ENCODE measurements at regions not wholly inside any gene's neighbourhood (a gene's known extent, or its start where the extent isn't known, plus 50 kb on each side); places are given as distances from the start of the nearest gene placed in this dataset.

DNA sequence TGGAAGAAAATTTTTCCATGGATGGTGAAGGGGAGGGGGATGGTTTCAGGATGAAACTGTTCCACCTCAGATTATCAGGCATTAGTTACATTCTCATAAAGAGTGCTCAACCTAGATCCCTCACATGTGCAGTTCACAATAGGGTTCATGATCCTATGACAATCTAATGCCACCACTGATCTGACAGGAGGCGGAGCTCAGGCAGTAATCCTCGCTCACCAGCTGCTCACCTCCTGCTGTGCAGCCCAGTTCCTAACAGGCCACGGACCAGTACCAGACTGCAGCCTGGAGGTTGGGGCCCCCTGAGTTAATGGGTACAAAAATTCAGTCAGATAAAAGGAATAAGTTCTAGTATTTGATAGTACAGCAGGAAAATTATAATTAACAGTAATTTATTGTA, 337.2 kb downstream of the NPR3 start:
- Histone ChIP-seq H3K4me1 (ENCODE audit: control insufficient read depth, insufficient read depth, low read length) (no peaks in the 10 kb centered on the region), H3K9me3 (ENCODE audit: control insufficient read depth, low read length) (no peaks in the 10 kb centered on the region), H3K36me3 (ENCODE audit: control insufficient read depth, insufficient read depth, low read length) (no peaks in the 10 kb centered on the region), H3K27me3 (ENCODE audit: control insufficient read depth, insufficient read depth, low read length) (no peaks in the 10 kb centered on the region), H3K9ac (ENCODE audit: low read length) (no peak overlapping the region), H3K4me3 (ENCODE audit: low read length) (no peak overlapping the region)

DNA sequence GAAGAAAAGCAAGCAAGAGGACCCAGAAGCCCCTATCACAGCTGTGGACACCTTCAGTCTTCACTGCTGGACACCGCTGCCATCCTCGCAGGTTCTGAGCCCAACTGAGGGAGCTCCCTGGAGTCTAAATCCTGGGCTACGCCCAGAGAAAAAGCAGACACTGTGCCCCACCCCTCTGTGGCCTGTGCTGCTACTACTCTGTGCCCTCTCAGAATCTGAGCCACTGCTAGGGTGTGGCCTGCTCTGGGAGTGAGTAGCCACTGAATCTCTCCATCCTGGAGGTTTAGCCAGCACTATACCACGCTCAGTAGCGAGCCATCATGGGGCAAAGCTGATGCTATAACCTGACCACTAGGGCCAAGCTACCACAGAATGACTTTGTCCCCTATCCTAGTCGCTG, 338.2 kb downstream of the NPR3 start:
- H3K9me3 ChIP-seq (ENCODE audit: control insufficient read depth, low read length): no peaks in the 10 kb centered on the region
- no peaks in the 10 kb centered on the region for H3K36me3 ChIP-seq (ENCODE audit: control insufficient read depth, insufficient read depth, low read length)
- no peaks in the 10 kb centered on the region for H3K4me1 ChIP-seq (ENCODE audit: control insufficient read depth, insufficient read depth, low read length)
- no peak overlapping the region for H3K4me3 ChIP-seq (ENCODE audit: low read length)
- H3K27me3 ChIP-seq (ENCODE audit: control insufficient read depth, insufficient read depth, low read length): no peaks in the 10 kb centered on the region
- no peak overlapping the region for H3K9ac ChIP-seq (ENCODE audit: low read length)

DNA sequence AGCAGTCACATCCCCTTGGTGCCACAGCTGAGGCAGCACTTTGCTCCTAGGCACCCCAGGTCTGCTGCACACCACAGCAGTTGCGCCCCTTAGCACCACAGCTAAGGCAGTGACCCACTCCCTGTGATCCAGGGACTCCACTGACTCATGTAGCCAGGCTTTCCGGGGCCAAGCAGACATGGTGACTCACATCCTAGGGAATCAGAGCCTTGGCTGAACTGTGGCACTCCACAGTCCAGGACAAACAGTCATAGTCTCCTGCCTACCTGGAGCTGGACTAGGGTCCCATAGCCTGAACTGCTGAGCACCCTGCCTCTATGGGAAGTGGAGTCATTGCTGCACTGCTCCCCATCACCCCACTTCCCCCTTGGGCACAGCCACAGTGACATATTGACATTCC, 338.7 kb downstream of the NPR3 start:
- H3K9ac ChIP-seq (ENCODE audit: low read length): no peak overlapping the region
- no peak overlapping the region for H3K4me3 ChIP-seq (ENCODE audit: low read length)
- H3K4me1 ChIP-seq (ENCODE audit: control insufficient read depth, insufficient read depth, low read length): no peaks in the 10 kb centered on the region
- no peaks in the 10 kb centered on the region for H3K9me3 ChIP-seq (ENCODE audit: control insufficient read depth, low read length)
- H3K27me3 ChIP-seq (ENCODE audit: control insufficient read depth, insufficient read depth, low read length): no peaks in the 10 kb centered on the region
- H3K36me3 ChIP-seq (ENCODE audit: control insufficient read depth, insufficient read depth, low read length): no peaks in the 10 kb centered on the region

DNA sequence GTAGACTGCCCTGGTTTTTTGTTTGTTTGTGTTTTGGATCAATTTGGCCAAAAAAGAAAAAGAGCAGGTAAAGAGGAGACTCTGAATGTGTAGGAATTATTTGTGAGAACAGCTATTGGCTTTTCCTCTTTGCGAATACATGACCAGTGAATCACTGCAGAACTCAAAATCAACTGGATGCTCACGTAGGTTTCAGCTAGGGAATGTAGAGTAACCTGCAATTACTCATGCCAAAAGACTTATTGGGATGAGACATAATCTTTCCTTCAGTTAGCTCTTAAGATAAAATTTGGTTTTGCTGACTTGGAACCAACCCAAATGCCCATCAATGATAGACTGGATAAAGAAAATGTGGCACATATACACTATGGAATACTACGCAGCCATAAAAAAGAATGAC, 348.0 kb downstream of the NPR3 start:
- H3K4me3 ChIP-seq (ENCODE audit: low read length): no peak overlapping the region
- no peak overlapping the region for H3K9ac ChIP-seq (ENCODE audit: low read length)
- H3K9me3 ChIP-seq (ENCODE audit: control insufficient read depth, low read length): no peaks in the 10 kb centered on the region
- no peaks in the 10 kb centered on the region for H3K27me3 ChIP-seq (ENCODE audit: control insufficient read depth, insufficient read depth, low read length)
- no peaks in the 10 kb centered on the region for H3K4me1 ChIP-seq (ENCODE audit: control insufficient read depth, insufficient read depth, low read length)
- no peaks in the 10 kb centered on the region for H3K36me3 ChIP-seq (ENCODE audit: control insufficient read depth, insufficient read depth, low read length)

DNA sequence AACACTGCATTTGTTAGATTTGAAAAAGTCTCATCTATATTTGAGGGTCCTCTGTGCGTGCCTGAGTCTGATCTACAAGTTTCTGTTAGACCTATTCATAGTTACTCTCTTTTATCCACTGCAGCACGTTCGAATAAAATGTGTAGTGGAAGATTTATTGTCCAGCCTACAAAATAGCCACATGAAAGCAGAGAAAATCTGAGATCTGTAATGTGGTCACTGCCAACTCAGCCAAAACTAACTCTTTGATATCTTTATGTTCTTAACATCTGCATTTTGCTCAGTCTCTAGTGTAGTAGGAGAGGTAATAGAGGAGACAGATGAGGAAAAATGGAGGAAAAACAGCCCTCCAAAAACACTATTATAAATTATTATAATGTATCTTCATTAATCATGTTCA, 354.0 kb downstream of the NPR3 start:
- Histone ChIP-seq H3K36me3 (ENCODE audit: control insufficient read depth, insufficient read depth, low read length) (no peaks in the 10 kb centered on the region), H3K9me3 (ENCODE audit: control insufficient read depth, low read length) (no peaks in the 10 kb centered on the region), H3K4me3 (ENCODE audit: low read length) (no peak overlapping the region), H3K27me3 (ENCODE audit: control insufficient read depth, insufficient read depth, low read length) (no peaks in the 10 kb centered on the region), H3K4me1 (ENCODE audit: control insufficient read depth, insufficient read depth, low read length) (no peaks in the 10 kb centered on the region), H3K9ac (ENCODE audit: low read length) (no peak overlapping the region)

DNA sequence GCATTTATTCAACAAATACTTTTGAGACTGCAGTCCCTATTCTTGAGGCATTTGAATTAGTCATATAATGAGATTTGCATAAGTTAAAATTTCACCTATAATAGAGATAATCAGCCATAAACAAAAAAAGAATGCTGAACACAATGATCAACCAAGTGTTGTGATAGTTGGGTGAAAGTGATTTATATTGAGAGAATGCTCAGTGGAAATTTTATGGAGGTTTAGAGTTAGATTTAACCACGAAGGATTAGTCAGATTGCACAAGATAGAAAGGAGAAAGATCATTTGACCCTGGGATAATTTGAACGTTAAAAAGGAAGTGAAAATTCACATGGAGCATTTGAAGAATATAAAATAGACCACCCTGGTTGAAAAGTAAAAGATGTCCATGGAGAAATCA, 356.2 kb downstream of the NPR3 start:
- H3K36me3 ChIP-seq (ENCODE audit: control insufficient read depth, insufficient read depth, low read length): no peaks in the 10 kb centered on the region
- no peaks in the 10 kb centered on the region for H3K4me1 ChIP-seq (ENCODE audit: control insufficient read depth, insufficient read depth, low read length)
- H3K4me3 ChIP-seq (ENCODE audit: low read length): no peak overlapping the region
- H3K27me3 ChIP-seq (ENCODE audit: control insufficient read depth, insufficient read depth, low read length): no peaks in the 10 kb centered on the region
- no peaks in the 10 kb centered on the region for H3K9me3 ChIP-seq (ENCODE audit: control insufficient read depth, low read length)
- H3K9ac ChIP-seq (ENCODE audit: low read length): no peak overlapping the region

DNA sequence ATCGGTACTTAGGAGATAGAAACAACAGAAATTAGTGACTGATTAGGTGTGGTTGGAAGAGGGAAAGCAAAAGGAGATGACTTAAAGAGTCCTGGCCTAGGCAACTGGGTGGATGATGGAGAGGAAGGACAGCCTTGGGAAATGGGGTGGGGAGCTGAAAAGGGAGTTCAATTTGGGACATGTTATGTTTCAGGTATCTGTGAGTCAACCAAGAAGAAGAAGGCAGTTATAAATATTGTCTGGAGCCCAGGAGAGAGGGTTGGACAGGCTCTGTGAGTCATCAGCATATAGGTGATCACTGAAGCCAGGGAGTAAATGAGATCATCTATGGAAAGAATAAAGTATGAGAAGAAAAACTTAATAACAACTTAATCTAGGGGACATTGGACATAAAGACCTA, 357.7 kb downstream of the NPR3 start:
- Histone ChIP-seq H3K27me3 (ENCODE audit: control insufficient read depth, insufficient read depth, low read length) (no peaks in the 10 kb centered on the region), H3K4me1 (ENCODE audit: control insufficient read depth, insufficient read depth, low read length) (no peaks in the 10 kb centered on the region), H3K4me3 (ENCODE audit: low read length) (no peak overlapping the region), H3K9me3 (ENCODE audit: control insufficient read depth, low read length) (no peaks in the 10 kb centered on the region), H3K9ac (ENCODE audit: low read length) (no peak overlapping the region), H3K36me3 (ENCODE audit: control insufficient read depth, insufficient read depth, low read length) (no peaks in the 10 kb centered on the region)

DNA sequence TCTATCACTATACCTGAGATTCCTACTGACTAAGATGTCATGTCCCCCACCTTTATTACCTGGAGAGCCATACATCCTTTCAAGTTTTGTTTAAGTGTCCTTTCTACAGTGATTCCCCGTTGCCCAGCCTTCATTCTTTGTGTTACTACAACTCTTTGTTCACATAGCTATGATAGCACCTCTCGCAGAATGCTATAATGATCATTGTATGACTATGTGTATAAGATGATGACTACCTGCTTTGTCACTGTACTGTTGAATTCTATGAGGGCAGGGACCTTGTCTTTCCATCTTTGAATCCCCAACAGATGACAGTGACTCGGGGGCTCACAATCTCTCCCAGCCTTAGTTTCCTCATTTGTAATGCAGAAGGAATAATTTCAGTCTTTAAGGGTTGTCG, 361.2 kb downstream of the NPR3 start:
- H3K4me1 ChIP-seq (ENCODE audit: control insufficient read depth, insufficient read depth, low read length): no peaks in the 10 kb centered on the region
- H3K36me3 ChIP-seq (ENCODE audit: control insufficient read depth, insufficient read depth, low read length): no peaks in the 10 kb centered on the region
- no peak overlapping the region for H3K4me3 ChIP-seq (ENCODE audit: low read length)
- no peak overlapping the region for H3K9ac ChIP-seq (ENCODE audit: low read length)
- no peaks in the 10 kb centered on the region for H3K27me3 ChIP-seq (ENCODE audit: control insufficient read depth, insufficient read depth, low read length)
- no peaks in the 10 kb centered on the region for H3K9me3 ChIP-seq (ENCODE audit: control insufficient read depth, low read length)

DNA sequence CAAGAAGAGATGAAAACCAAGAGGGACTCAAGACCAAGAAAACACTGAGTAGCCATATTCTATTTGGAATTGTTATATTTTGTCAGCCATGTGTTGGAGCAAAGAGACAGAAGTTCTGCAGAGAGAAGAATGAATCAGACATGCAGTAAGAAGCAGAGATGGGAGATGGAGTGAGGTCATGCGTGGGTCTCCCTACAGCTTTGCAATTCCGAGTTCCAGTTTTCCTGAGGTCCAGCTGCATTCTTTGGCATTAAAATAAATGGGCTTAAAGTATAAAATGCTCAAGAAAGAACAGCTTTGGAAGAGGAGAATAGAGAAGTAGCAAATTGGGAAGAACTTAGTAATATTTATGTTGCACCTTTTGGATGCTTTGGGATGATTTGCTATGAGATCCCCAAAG, 361.6 kb downstream of the NPR3 start:
- Histone ChIP-seq H3K4me3 (ENCODE audit: low read length) (no peak overlapping the region), H3K4me1 (ENCODE audit: control insufficient read depth, insufficient read depth, low read length) (no peaks in the 10 kb centered on the region), H3K9ac (ENCODE audit: low read length) (no peak overlapping the region), H3K27me3 (ENCODE audit: control insufficient read depth, insufficient read depth, low read length) (no peaks in the 10 kb centered on the region), H3K36me3 (ENCODE audit: control insufficient read depth, insufficient read depth, low read length) (no peaks in the 10 kb centered on the region), H3K9me3 (ENCODE audit: control insufficient read depth, low read length) (no peaks in the 10 kb centered on the region)

DNA sequence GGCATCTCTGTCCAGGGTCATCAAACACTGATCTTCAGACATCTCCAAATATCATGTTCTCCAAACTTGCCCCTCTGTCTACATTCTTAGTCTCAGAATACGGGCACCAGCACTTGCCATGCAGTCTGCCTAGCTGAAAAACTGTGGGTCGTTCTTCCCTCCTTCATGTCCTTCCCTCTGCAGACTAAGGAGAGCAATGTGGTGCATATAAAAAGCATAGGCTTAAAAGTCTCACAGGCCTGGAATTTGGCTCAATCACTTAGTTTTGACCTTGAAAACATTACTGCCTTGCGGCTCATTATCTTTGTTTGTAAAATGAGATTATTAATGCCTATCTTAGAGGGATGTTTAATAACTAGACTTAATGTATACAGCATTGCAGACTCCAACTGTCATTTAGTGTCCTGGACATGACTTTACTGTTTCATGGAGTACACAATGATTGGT, 362.8 kb downstream of the NPR3 start:
- Histone ChIP-seq H3K27me3 (ENCODE audit: control insufficient read depth, insufficient read depth, low read length) (no peaks in the 10 kb centered on the region), H3K4me1 (ENCODE audit: control insufficient read depth, insufficient read depth, low read length) (no peaks in the 10 kb centered on the region), H3K36me3 (ENCODE audit: control insufficient read depth, insufficient read depth, low read length) (no peaks in the 10 kb centered on the region), H3K9me3 (ENCODE audit: control insufficient read depth, low read length) (no peaks in the 10 kb centered on the region), H3K9ac (ENCODE audit: low read length) (no peak overlapping the region), H3K4me3 (ENCODE audit: low read length) (no peak overlapping the region)

DNA sequence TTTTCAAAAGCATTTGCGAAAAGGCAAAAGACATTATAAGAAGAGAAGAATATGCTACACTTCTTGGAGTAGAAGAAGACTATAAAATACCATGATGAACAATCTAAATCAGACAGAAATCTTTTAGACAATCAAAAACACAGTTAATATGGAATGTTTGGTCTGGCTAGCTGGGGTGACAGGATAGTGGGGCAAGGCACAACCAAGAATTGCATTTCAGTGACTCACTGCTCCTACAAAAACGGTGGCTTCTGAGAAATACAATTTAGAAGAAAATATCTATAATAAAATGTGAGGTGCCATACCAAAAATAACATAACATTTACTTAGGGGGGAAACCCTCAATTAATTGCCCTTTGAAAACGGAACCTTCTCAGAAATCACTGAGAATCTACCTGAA, 363.4 kb downstream of the NPR3 start:
- H3K9ac ChIP-seq (ENCODE audit: low read length): no peak overlapping the region
- H3K4me3 ChIP-seq (ENCODE audit: low read length): no peak overlapping the region
- H3K27me3 ChIP-seq (ENCODE audit: control insufficient read depth, insufficient read depth, low read length): no peaks in the 10 kb centered on the region
- H3K4me1 ChIP-seq (ENCODE audit: control insufficient read depth, insufficient read depth, low read length): no peaks in the 10 kb centered on the region
- H3K9me3 ChIP-seq (ENCODE audit: control insufficient read depth, low read length): no peaks in the 10 kb centered on the region
- no peaks in the 10 kb centered on the region for H3K36me3 ChIP-seq (ENCODE audit: control insufficient read depth, insufficient read depth, low read length)

DNA sequence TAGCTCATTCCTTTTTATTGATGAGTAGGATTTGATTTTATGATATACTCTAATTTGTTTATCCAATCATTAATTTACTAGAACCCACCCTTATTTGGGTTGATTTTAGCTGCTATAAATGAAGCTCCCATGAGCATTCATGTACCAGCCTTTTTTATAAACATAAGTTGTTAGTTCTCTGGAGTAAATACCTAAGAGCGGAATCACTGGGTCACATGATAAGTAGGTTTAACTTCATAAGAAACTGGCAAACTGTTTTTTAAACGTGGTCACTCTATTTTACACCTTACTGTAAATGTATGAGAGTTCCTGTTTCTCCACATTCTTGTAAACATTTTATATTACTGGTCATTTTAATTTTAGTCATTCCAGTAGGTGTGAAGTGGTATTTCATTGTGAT, 364.6 kb downstream of the NPR3 start:
- Histone ChIP-seq H3K4me3 (ENCODE audit: low read length) (no peak overlapping the region), H3K36me3 (ENCODE audit: control insufficient read depth, insufficient read depth, low read length) (no peaks in the 10 kb centered on the region), H3K9me3 (ENCODE audit: control insufficient read depth, low read length) (no peaks in the 10 kb centered on the region), H3K27me3 (ENCODE audit: control insufficient read depth, insufficient read depth, low read length) (no peaks in the 10 kb centered on the region), H3K9ac (ENCODE audit: low read length) (no peak overlapping the region), H3K4me1 (ENCODE audit: control insufficient read depth, insufficient read depth, low read length) (no peaks in the 10 kb centered on the region)

DNA sequence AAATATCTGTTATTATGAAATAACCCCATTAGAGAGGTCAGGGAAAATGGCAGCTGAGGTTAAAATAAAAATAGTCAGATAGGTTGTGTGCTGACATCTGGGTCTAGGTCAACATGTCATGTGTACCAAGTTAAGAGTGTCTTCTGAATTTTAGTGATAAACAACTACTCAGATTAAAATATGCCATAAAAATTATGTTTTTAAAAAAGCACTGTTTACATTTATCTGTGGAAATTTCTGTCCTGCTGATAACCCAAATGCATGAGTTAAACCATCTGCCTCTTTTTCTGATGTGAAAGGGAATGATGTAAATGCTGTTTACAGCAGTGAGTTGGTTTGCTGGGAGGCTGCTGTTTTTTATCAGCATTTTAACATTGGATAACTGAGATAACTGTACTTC, 361.2 kb upstream of the TARS1 start:
- Histone ChIP-seq H3K4me1 (ENCODE audit: control insufficient read depth, insufficient read depth, low read length) (no peaks in the 10 kb centered on the region), H3K36me3 (ENCODE audit: control insufficient read depth, insufficient read depth, low read length) (no peaks in the 10 kb centered on the region), H3K9me3 (ENCODE audit: control insufficient read depth, low read length) (no peaks in the 10 kb centered on the region), H3K9ac (ENCODE audit: low read length) (no peak overlapping the region), H3K27me3 (ENCODE audit: control insufficient read depth, insufficient read depth, low read length) (no peaks in the 10 kb centered on the region), H3K4me3 (ENCODE audit: low read length) (no peak overlapping the region)
